ENCODE measurements at regions not wholly inside any gene's neighbourhood (a gene's known extent, or its start where the extent isn't known, plus 50 kb on each side); places are given as distances from the start of the nearest gene placed in this dataset.

DNA sequence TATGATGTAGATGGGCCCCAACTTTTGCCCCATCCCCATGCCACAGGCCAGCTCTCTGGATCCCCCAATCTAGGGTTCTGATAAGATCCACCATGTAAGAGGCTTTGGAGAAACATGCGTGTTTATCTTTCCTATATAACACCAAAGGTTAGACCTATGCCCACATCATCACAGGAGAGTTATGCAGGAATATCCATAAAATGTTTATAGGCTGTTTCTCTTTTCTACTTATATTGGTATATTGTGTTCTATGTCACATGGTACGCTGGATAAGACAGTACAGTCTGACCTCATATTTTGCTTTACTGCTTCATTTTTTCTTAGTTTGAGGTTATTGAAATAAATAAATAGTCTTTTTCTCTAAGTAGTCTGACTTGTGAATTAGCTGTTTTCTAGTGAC lies 1013.9 kb upstream of the GYPC start:
- no peak for DNase-seq (ENCODE audit: low spot score)
- no peaks in the 10 kb centered on the region for H3K4me1 ChIP-seq (ENCODE audit: control insufficient read depth in 4 of 4, insufficient read depth in 4 of 4, low read length in 3 of 4)
- TF ChIP-seq RAD21 (IDR thresholded peaks at IDR 0.05) (no peak), JUND (IDR thresholded peaks at IDR 0.05) (no peak), ZBTB33 (IDR thresholded peaks at IDR 0.05) (no peak), YY1 (IDR thresholded peaks at IDR 0.05) (no peak), REST (IDR thresholded peaks at IDR 0.05) (no peak), CTCF (IDR thresholded peaks at IDR 0.05; ENCODE audit: low read depth, low read length, missing input control) (no peak), NR2F2 (IDR thresholded peaks at IDR 0.05) (no peak), MAX (IDR thresholded peaks at IDR 0.05) (no peak), HNF4G (IDR thresholded peaks at IDR 0.05) (no peak), FOXA2 (IDR thresholded peaks at IDR 0.05) (no peak), RXRA (IDR thresholded peaks at IDR 0.05) (no peak), HNF4A (conservative IDR thresholded peaks at IDR 0.05) (no peak), TAF1 (conservative IDR thresholded peaks at IDR 0.05) (no peak), FOXA1 (IDR thresholded peaks at IDR 0.05) (no peak), EGR1 (IDR thresholded peaks at IDR 0.05; ENCODE audit: low read depth in 2 of 2) (no peak), GABPA (IDR thresholded peaks at IDR 0.05 in 1 of 2, conservative IDR thresholded peaks at IDR 0.05 in 1 of 2) (no peak), SP1 (IDR thresholded peaks at IDR 0.05) (no peak)
- TF ChIP-seq, protein P1, sequence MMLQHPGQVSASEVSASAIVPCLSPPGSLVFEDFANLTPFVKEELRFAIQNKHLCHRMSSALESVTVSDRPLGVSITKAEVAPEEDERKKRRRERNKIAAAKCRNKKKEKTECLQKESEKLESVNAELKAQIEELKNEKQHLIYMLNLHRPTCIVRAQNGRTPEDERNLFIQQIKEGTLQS (IDR thresholded peaks at IDR 0.05) = no peak
- no peaks in the 10 kb centered on the region for H3K9me3 ChIP-seq (ENCODE audit: control insufficient read depth in 4 of 4, low read length in 3 of 4)
- no peak overlapping the region for H3K4me3 ChIP-seq (ENCODE audit: low read depth in 1 of 3, low read length in 3 of 3)
- no peak overlapping the region for H3K27ac ChIP-seq (ENCODE audit: low read depth in 1 of 2, low read length in 2 of 2)
- no peaks in the 10 kb centered on the region for H3K36me3 ChIP-seq (ENCODE audit: control insufficient read depth in 4 of 4, insufficient read depth in 3 of 4, low read depth in 1 of 4, low read length in 3 of 4)
- WGBS = 64% methylated on average over 2 of the region's 2 CpGs
- H3K27me3 ChIP-seq (ENCODE audit: control insufficient read depth in 4 of 4, insufficient read depth in 4 of 4, low read length in 3 of 4) = peaks cover 0 to 2% (median 0%) of the 10 kb centered on the region in 4 donors
- H3K9ac ChIP-seq (ENCODE audit: low read depth in 1 of 2, low read length in 2 of 2) = no peak overlapping the region
